A673 (cell line): ENCODE measurements at regions not wholly inside any gene's neighbourhood (a gene's known extent, or its start where the extent isn't known, plus 50 kb on each side); places are given as distances from the start of the nearest gene placed in this dataset.

Experiments
- EZH2 ChIP-seq: fragments of 200-600 bp; sonication (generic); IDR thresholded peaks from 2 replicates; pipeline ENCODE4 v1.6.1; 2017; ENCODE audit warnings: borderline replicate concordance, low read depth, mild to moderate bottlenecking, mixed read lengths, antibody characterized with exemption, low read length; ENCODE audit not compliant: poor library complexity, severe bottlenecking
- TF ChIP-seq, protein P1 (sequence below): fragments of 300-800, 200-600 bp; sonication (generic); conservative IDR thresholded peaks from 2 replicates; pipeline ENCODE4 v1.5.1; 2017; ENCODE audit warnings: low read depth, mild to moderate bottlenecking, antibody characterized with exemption, low read length, moderate library complexity, mixed read lengths

DNA sequence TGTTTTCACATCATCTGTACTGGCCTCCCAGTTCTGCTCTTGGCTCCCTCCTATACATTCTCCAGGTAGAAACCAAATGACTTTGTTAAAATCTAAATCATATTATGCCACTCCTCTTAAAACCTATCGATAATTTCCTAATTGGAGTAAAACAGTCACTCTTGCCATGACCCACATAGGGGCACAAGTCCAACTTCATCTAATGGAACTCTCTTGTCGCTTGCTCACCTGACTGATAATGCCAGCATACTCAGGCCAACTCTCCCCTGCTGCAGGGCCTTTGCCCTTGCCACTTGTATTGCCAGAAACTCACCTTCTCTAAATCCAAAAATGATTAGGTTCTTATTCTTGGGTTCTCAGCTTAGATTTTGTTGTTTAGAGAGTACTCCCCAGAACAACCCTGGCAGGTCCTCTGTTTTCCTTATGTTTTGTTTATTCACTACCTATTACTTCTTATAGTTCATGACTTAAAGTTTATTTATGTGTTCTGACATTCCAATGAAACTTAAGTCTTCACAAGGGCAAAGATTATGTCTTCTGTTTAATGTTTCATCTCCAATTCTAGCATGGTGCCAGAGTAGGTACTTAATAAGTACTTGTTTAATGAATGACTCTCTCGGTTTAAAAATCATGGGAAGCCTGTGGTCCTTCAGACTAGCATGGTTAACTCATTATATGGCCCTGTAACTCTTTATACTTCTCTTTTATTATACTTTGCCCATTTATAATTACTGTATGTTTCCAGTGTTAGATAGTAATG lies 345.9 kb upstream of the SMIM30 start:
- TF ChIP-seq, protein P1, sequence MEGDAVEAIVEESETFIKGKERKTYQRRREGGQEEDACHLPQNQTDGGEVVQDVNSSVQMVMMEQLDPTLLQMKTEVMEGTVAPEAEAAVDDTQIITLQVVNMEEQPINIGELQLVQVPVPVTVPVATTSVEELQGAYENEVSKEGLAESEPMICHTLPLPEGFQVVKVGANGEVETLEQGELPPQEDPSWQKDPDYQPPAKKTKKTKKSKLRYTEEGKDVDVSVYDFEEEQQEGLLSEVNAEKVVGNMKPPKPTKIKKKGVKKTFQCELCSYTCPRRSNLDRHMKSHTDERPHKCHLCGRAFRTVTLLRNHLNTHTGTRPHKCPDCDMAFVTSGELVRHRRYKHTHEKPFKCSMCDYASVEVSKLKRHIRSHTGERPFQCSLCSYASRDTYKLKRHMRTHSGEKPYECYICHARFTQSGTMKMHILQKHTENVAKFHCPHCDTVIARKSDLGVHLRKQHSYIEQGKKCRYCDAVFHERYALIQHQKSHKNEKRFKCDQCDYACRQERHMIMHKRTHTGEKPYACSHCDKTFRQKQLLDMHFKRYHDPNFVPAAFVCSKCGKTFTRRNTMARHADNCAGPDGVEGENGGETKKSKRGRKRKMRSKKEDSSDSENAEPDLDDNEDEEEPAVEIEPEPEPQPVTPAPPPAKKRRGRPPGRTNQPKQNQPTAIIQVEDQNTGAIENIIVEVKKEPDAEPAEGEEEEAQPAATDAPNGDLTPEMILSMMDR: no peak
- TF ChIP-seq EZH2: no peak
